ENCODE measurements at regions not wholly inside any gene's neighbourhood (a gene's known extent, or its start where the extent isn't known, plus 50 kb on each side); places are given as distances from the start of the nearest gene placed in this dataset.
"Not testable (repeated sequence)": the region's sequence is repeated elsewhere in the genome, so short reads cannot be mapped to it uniquely, and the experiment has no call there.

DNA sequence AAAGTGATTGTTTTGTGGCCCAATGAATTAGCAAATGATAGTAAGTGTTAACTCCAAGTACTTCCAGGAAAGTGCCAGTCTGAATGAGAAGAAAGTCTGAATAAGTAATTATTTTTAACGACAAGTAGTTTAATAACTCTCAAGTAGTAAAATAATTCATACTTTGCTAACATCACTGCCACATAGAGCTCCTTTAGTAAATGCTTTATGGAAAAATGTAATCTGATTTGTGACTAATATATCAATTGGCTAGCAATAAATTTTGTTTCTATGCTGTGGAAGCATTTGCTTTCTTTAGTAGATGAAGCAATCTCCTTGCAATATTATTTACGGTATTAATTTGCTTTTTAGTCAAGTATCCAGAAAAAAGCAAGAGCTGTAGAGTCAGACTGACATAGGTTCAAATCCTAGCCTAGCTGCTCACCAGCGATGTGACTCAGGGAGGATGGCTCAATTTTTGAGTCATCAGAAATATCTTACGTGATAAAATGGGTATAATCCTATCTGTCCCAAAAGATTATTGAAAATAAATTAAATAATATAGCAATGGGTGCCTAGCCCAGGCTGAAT, 329.3 kb downstream of the FGFR2 start:
- no peak for DNase-seq (ENCODE audit: low read depth)
- no peak overlapping the region for H3K4me3 ChIP-seq (replicated peaks; ENCODE audit: low read depth, low read length)
- TF ChIP-seq, protein P1, sequence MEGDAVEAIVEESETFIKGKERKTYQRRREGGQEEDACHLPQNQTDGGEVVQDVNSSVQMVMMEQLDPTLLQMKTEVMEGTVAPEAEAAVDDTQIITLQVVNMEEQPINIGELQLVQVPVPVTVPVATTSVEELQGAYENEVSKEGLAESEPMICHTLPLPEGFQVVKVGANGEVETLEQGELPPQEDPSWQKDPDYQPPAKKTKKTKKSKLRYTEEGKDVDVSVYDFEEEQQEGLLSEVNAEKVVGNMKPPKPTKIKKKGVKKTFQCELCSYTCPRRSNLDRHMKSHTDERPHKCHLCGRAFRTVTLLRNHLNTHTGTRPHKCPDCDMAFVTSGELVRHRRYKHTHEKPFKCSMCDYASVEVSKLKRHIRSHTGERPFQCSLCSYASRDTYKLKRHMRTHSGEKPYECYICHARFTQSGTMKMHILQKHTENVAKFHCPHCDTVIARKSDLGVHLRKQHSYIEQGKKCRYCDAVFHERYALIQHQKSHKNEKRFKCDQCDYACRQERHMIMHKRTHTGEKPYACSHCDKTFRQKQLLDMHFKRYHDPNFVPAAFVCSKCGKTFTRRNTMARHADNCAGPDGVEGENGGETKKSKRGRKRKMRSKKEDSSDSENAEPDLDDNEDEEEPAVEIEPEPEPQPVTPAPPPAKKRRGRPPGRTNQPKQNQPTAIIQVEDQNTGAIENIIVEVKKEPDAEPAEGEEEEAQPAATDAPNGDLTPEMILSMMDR (IDR thresholded peaks at IDR 0.05; ENCODE audit: low read length, missing control alignments), result no peak

DNA sequence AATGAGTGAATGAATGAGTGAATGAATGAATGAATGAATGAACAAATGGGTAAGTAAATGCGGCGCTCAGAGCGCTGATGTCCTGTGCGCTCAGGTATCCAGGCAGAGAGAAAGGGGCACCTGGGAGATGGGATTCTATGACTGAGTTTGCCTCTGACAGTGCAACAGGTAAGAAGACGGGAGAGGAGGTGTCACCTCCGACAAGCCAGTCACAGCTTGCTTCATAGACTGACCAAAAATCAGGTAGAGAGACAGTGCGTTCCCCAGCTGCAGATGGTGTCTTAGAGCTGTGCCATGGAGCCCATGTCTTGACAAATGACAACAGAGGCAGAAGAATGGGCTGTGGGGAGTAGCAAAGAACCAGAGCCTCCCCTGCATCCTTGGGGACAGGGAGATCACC, 327.3 kb downstream of the FGFR2 start:
- TF ChIP-seq, protein P1 (IDR thresholded peaks at IDR 0.05; ENCODE audit: low read length, missing control alignments), result no peak
- no peak overlapping the region for H3K4me3 ChIP-seq (replicated peaks; ENCODE audit: low read depth, low read length)
- no peak for DNase-seq (ENCODE audit: low read depth)

DNA sequence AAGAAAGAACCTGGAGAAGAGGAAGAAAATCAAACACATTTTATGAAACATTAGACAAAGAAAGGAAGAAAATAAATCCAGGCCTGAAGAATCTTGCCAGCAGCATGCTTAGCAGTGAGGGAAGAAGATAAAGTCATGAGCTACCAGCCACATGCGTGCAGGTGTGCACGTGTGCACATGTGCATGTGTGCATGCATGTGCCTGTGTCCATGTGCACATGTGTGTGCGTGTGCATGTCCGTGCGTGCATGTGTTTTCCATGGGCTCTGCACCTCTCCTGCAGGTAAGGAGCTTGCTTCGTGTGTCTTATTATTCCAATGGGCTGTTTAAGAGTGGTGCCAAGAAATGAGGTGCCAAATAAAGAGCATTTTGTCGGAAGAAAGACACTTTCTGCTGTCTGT, 322.2 kb downstream of the FGFR2 start:
- no peak for DNase-seq (ENCODE audit: low read depth)
- TF ChIP-seq, protein P1 (IDR thresholded peaks at IDR 0.05; ENCODE audit: low read length, missing control alignments), result no peak
- H3K4me3 ChIP-seq (replicated peaks; ENCODE audit: low read depth, low read length), result no peak overlapping the region

DNA sequence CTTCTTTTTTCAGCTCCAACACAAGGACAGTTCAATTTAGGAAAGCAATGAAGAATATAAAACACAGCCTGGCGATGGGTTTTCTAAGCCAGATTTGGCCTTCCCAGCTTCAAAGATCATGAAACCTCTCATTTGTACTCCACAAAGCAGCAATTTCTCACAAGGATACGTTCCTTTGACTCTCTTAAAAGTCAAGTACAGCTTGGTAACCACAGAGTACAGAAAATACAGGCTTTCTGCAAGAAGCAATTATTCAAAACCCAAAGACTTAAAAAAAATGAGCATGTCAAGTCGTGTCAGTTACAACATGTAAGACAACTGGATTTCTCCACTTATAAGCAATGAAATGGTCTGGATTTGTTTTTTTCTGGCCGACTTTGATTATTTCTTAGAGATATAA, 321.4 kb downstream of the FGFR2 start:
- TF ChIP-seq, protein P1 (IDR thresholded peaks at IDR 0.05; ENCODE audit: low read length, missing control alignments), result no peak
- DNase-seq (ENCODE audit: low read depth), result no peak
- H3K4me3 ChIP-seq (replicated peaks; ENCODE audit: low read depth, low read length), result no peak overlapping the region

DNA sequence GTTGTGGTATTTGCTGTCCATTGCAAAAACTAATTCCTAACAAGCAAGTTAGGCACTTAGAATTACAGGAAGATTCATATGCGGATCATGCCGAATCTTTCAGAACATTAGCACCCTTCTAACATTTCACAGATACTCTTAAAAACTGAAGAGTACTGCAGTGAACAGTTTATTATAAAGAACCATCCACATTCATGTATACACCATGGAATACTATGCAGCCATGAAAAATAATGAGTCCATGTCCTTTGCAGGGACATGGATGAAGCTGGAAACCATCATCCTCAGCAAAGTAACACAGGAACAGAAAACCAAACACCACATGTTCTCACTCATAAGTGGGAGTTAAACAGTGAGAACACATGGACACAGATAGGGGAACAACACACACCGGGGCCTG, 319.9 kb downstream of the FGFR2 start:
- DNase-seq (ENCODE audit: low read depth); H3K4me3 ChIP-seq (replicated peaks; ENCODE audit: low read depth, low read length): not testable (repeated sequence)

DNA sequence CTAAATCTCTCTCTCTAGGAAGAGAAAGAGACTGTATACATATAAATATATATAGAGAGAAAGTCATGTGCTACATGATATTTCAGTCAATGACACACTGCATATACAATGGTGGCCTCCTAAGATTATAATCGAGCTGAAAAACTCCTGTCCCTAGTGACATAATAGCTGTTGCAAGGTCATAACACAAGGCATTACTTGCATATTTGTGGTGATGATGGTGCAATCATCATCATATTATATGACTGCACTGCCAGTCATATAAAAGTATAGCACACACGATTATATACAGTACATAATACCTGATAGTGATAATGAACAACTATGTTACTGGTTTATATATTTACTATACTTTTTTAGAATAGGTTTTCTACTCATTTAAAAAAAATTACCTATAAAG, 316.7 kb downstream of the FGFR2 start:
- H3K4me3 ChIP-seq (replicated peaks; ENCODE audit: low read depth, low read length), result no peak overlapping the region
- no peak for DNase-seq (ENCODE audit: low read depth)
- TF ChIP-seq, protein P1 (IDR thresholded peaks at IDR 0.05; ENCODE audit: low read length, missing control alignments), result no peak

DNA sequence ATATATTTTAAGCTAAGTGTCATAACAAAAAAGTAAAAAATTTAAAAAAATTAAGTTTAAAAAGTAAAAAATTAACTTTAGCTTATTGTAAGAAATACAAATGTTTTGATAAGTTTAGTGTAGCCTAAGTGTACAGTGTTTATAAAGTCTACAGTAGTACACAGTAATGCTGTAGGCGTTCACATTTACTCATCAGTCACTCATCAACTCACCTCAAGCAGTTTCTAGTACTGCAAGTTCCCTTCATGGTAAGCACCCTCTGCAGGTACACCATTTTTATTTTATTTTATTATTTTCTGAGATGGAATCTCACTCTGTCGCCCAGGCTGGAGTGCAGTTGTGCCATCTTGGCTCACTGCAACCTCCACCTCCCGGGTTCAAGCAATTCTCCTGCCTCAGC, 316.0 kb downstream of the FGFR2 start:
- DNase-seq (ENCODE audit: low read depth), result no peak
- H3K4me3 ChIP-seq (replicated peaks; ENCODE audit: low read depth, low read length), result no peak overlapping the region
- TF ChIP-seq, protein P1 (IDR thresholded peaks at IDR 0.05; ENCODE audit: low read length, missing control alignments), result no peak
